ENCODE measurements at regions not wholly inside any gene's neighbourhood (a gene's known extent, or its start where the extent isn't known, plus 50 kb on each side); places are given as distances from the start of the nearest gene placed in this dataset.

- no peak overlapping the region for H3K4me3 ChIP-seq (ENCODE audit: low read depth, low read length)
- DNase-seq (ENCODE audit: low read depth), result no peak
- TF ChIP-seq, protein P1, sequence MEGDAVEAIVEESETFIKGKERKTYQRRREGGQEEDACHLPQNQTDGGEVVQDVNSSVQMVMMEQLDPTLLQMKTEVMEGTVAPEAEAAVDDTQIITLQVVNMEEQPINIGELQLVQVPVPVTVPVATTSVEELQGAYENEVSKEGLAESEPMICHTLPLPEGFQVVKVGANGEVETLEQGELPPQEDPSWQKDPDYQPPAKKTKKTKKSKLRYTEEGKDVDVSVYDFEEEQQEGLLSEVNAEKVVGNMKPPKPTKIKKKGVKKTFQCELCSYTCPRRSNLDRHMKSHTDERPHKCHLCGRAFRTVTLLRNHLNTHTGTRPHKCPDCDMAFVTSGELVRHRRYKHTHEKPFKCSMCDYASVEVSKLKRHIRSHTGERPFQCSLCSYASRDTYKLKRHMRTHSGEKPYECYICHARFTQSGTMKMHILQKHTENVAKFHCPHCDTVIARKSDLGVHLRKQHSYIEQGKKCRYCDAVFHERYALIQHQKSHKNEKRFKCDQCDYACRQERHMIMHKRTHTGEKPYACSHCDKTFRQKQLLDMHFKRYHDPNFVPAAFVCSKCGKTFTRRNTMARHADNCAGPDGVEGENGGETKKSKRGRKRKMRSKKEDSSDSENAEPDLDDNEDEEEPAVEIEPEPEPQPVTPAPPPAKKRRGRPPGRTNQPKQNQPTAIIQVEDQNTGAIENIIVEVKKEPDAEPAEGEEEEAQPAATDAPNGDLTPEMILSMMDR (IDR thresholded peaks at IDR 0.05; ENCODE audit: insufficient read depth, low read depth, low read length), result no peak
These were observed 360.5 kb downstream of the LMO7 start for GRCh38 chr13:75996582-75996981.

GRCh38 chr13:75995966-75996365 lies 359.8 kb downstream of the LMO7 start:
- no peak for DNase-seq (ENCODE audit: low read depth)
- TF ChIP-seq, protein P1 (IDR thresholded peaks at IDR 0.05; ENCODE audit: insufficient read depth, low read depth, low read length), result no peak
- H3K4me3 ChIP-seq (ENCODE audit: low read depth, low read length), result no peak overlapping the region

GRCh38 chr13:75993823-75994222 lies 357.7 kb downstream of the LMO7 start:
- TF ChIP-seq, protein P1 (IDR thresholded peaks at IDR 0.05; ENCODE audit: insufficient read depth, low read depth, low read length), result no peak
- H3K4me3 ChIP-seq (ENCODE audit: low read depth, low read length), result no peak overlapping the region
- DNase-seq (ENCODE audit: low read depth), result peak; percentile 1

DNA sequence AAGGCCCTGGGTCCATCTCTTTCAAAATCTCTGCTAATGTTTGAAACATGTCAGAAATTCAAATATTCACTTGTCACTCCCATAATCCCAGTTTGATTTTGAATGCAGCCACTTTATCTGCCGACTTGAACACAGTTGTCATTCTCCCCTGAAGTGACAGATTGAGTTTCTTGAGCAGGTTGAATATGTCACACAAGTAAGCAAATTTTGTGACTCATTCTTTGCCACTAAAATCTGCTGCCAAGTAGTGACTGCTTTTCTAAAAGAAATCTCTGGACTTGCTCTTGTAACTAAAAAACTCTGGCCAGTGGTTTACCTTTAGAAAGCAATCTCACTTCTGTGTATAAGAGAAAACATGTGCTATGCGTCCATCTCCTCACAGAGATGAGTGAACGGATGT lies 357.1 kb downstream of the LMO7 start:
- TF ChIP-seq, protein P1 (IDR thresholded peaks at IDR 0.05; ENCODE audit: insufficient read depth, low read depth, low read length), result no peak
- no peak for DNase-seq (ENCODE audit: low read depth)
- no peak overlapping the region for H3K4me3 ChIP-seq (ENCODE audit: low read depth, low read length)

DNA sequence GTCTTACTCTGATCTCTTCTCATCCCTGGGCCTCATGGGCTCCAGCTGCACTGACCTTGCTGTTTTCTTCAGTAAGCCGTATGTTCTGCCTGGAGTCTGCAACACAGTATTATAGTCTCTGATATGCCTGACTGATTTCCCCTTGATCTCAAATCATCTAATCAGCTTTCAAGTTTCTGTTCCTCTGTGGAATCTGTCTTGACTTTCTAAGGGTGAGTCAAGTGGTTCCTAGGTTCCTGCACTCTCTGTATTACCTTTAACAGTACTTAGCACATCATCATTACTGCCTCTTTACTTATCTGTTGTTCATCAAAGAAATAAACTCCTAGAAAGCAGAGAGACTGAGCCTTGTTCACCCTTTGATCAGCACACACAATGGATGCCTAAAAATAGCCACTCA lies 350.7 kb downstream of the LMO7 start:
- no peak for DNase-seq (ENCODE audit: low read depth)
- TF ChIP-seq, protein P1 (IDR thresholded peaks at IDR 0.05; ENCODE audit: insufficient read depth, low read depth, low read length), result no peak
- H3K4me3 ChIP-seq (ENCODE audit: low read depth, low read length), result no peak overlapping the region

DNA sequence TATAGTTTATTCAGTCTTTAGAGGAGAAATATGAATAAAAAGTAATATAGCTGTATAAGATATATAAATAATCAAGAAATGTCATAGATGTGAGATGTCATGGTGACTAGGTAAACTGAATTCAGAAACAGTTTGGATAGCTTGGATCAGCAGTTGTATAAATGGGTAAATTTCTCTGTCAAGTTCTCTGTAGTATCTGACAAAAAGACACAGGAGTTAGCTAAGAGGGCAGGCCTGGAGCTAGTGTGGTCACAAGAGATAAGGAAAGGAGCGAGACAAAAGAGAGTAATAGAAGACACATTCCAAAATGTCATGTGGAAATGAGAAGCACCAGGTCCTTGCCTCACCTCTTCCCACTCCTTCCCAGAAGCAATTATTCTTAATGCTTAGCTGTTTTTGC lies 349.0 kb downstream of the LMO7 start:
- TF ChIP-seq, protein P1 (IDR thresholded peaks at IDR 0.05; ENCODE audit: insufficient read depth, low read depth, low read length), result no peak
- no peak for DNase-seq (ENCODE audit: low read depth)
- no peak overlapping the region for H3K4me3 ChIP-seq (ENCODE audit: low read depth, low read length)

GRCh38 chr13:75978818-75979217 lies 342.7 kb downstream of the LMO7 start:
- TF ChIP-seq, protein P1 (IDR thresholded peaks at IDR 0.05; ENCODE audit: insufficient read depth, low read depth, low read length), result no peak
- no peak overlapping the region for H3K4me3 ChIP-seq (ENCODE audit: low read depth, low read length)
- no peak for DNase-seq (ENCODE audit: low read depth)
